D341Med (cell line): ENCODE measurements at regions not wholly inside any gene's neighbourhood (a gene's known extent, or its start where the extent isn't known, plus 50 kb on each side); places are given as distances from the start of the nearest gene placed in this dataset.
"Not testable (repeated sequence)": the region's sequence is repeated elsewhere in the genome, so short reads cannot be mapped to it uniquely, and the experiment has no call there.

Source experiments
- DNase-seq: peaks from one replicate; pipeline ENCODE4 v3.0.0; 2012; ENCODE audit warnings: low spot score

- DNase-seq: no peak
Measured at GRCh38 chr11:67776852-67777520, 102.6 kb upstream of the ALDH3B2 start.

- not testable (repeated sequence) for DNase-seq
Measured at GRCh38 chr11:67774175-67774574, 99.8 kb upstream of the ALDH3B2 start.

- DNase-seq: not testable (repeated sequence)
Measured at GRCh38 chr11:67768001-67768730, 93.7 kb upstream of the ALDH3B2 start.

- DNase-seq: not testable (repeated sequence)
Measured at GRCh38 chr11:67761211-67761610, 86.8 kb upstream of the ALDH3B2 start.

- DNase-seq: not testable (repeated sequence)
Measured at GRCh38 chr11:67759321-67759720, 84.9 kb upstream of the ALDH3B2 start.

DNA sequence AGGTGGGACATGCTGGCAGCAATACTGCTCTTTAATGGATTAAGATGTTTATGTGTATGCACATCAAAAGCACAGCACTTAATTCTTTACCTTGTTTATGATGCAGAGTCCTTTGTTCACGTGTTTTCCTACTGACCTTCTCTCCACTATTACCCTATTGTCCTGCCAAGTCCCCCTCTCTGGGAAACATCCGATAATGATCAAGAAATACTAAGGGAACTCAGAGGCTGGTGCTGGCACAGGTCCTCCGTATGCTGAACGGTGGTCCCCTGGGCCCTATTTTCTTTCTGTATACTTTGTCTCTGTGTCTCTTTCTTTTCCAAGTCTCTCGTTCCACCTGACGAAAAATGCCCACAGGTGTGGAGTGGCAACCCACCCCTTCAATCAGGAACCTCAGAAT is 84.0 kb upstream of the ALDH3B2 start:
- not testable (repeated sequence) for DNase-seq

GRCh38 chr11:67758009-67758408 is 83.6 kb upstream of the ALDH3B2 start:
- not testable (repeated sequence) for DNase-seq

GRCh38 chr11:67753820-67754219 is 79.4 kb upstream of the ALDH3B2 start:
- DNase-seq: not testable (repeated sequence)

DNA sequence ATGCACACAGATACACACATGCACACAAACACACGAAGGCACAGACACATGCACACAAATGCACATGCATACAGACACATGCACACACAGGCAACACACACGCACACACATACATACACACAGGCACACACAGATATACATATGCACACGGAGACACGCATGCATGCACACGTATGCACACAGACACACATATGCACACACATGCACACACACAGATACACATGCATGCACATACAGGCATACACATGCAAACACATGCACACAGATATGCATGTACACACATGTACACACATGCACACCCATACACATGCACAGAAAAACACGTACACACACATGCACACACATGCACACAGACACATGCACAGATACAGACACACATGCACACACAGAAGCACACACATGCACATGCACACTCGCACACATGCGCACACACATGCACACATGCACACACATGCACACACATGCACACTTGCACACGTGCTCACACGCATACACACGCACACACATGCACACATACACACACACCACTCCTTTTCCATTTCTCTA is 70.8 kb upstream of the ALDH3B2 start:
- no peak for DNase-seq

- DNase-seq: not testable (repeated sequence)
Measured at GRCh38 chr11:67744231-67744630, 69.8 kb upstream of the ALDH3B2 start.

DNA sequence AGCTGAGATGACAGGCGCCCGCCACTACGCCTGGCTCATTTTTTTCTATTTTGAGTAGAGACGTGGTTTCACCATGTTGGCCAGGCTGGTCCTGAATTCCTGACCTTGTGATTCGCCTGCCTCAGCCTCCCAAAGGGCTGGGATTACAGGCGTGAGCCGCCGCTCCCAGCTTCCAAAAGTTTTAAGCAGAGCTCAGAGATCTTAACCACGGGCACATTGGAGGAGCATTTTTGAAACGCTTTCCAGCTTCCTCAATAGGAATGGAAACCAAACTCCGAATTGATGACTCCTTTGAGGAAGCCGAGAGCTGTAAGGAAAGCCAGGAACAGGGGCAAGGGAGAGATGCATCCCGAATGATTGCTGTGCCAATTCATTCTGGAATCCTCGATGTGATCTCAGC is 63.8 kb upstream of the ALDH3B2 start:
- DNase-seq: not testable (repeated sequence)

DNA sequence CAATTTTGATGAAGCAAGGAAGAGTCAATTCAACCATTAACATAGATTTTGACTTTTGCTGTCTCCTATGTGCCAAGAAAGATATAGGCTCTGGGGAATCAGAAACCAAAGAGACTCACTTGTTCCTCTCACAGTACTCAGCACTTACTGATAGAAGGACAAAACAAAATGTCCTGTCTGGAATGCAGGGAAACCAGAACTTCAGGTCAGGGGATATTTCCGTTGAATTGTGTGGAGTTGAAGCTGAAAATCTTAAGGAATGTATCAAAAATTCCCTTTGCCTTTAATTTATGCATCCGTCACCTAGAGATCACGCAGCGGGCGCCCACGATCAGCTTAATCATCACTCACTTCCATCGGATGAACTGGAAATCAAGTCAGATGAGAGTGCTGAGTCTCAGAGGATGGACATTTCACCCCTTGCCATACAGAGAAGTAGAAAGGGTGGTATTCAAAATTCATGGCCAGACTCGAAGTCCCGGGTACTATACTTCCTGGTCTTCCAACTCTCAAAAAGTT is 63.2 kb upstream of the ALDH3B2 start:
- not testable (repeated sequence) for DNase-seq

DNA sequence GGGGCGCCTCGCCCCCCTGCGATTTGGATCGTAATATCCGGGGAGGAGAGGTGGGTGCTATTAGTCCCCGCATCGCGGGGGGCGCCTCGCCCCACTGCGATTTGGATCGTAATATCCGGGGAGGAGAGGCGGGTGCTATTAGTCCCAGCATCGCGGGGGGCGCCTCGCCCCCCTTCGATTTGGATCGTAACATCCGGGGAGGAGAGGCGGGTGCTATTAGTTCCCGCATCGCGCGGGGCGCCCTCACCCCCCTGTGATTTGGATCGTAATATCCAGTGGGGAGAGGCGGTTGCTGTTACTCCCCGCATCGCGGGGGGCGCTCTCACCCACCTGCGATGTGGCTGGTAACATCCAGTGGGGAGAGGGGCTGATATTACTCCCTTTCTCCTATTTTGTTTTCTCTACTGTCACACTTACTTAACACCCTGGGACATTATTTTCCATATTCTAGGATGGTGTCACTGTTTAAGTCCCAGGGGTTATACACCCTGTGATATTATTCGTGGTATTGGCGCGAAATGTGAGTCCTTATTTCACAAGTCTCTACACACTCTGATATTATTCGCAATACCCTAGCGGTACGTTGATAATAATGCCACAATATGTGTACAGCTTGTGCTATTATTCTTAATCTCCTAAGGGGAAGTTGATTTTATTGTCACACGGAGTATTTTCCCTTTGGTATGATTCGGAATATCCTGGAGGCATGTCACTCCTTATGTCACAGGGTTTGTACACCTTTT is 57.8 kb upstream of the ALDH3B2 start:
- peak; percentile 87 for DNase-seq

DNA sequence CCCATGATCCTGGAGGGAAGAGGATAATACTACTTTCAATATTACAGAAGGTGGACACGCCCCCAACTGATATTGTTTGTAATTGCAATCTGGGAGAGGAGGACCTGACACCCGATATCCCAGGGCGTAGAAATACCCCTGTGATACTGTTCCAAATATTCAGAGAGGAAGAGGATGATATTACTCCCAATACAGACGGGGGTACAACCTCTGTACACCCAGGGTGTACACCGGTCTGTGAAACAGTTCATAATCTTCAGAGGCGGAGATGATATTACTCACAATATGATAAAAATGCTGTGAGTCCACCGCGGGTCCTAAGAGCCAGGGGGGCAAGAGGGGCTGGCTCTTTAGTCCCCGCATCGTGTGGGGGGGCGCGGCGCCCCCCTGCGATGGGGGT is 57.2 kb upstream of the ALDH3B2 start:
- DNase-seq: peak; percentile 35

DNA sequence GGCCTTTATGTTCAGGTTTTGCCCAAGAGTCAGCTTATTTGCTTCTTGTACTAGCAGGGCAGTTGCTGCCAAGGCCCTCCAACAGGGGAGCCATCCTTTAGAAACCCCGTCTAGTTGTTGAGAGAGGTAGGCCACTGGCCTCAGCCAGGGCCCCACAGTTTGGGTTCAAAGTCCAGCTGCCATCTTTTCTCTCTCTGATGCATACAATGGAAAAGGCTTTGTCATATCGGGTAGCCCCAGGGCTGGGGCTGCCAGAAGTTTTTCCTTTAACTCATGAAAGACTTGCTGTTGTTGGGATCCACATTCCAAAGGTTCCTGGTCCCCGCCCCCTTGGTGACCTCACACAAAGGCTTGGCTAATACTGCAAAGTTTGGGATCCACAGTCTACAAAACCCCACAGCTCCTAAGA is 53.7 kb upstream of the ALDH3B2 start:
- not testable (repeated sequence) for DNase-seq

DNA sequence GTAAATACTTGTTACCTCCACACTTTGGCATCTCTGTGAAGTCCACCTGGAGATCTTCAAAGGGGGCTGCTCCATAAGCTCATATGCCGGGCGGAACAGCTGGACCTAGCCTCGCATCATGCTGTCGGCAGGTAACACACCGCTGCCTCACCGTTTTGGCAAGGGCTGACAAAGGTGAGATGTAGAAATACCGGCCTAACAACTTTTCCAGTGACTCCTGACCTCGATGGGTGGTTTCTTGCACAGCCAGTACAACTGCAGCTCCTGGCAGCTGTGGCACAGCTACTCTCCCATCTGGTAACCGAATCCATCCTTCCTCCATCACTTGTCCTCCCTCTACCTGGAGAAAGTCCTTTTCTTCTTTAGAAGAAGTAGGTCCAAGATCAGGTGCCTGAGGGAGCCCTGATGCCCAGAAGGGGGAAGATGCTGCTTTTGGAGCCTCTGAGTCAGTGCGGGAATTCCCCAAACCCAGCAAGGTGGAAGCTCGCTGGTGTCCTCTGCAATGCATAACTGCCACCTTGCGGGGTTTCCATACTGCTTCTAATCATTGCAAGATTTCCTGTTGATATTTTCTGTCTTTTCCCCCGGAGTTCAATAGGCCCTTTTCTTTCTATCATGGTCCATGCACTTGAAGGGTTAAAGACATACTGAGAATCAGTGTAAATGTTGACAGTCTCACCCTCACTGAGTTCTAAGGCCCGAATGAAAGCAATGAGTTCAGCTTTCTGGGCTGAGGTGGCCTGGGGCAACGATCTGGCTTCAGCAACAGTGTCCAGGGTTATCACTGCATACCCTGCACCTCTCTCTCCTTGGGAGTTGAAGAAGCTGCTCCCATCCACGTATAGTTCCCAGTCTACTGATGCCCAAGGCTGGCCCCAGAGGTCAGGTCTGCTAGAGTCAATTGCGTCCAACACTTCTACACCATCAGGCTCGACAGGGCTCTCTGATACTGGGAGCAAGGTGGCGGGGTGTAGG is 52.9 kb upstream of the ALDH3B2 start:
- DNase-seq: not testable (repeated sequence)
